ENCODE measurements at regions not wholly inside any gene's neighbourhood (a gene's known extent, or its start where the extent isn't known, plus 50 kb on each side); places are given as distances from the start of the nearest gene placed in this dataset.

- no peak overlapping the region for H3K4me3 ChIP-seq
- DNase-seq = no peak
- H3K27me3 ChIP-seq = no peaks in the 10 kb centered on the region
- no peaks in the 10 kb centered on the region for H3K36me3 ChIP-seq (ENCODE audit: low read depth, missing control alignments)
- no peaks in the 10 kb centered on the region for H3K4me1 ChIP-seq
- intact Hi-C loops (cut with DNase I; ENCODE audit: low total_unique reads) = no loop called here
- 82 to 86% methylated on average over 4 of the region's 4 CpGs for WGBS, 2 donors
- H3K27ac ChIP-seq = no peak overlapping the region
- no peak for TF ChIP-seq CTCF (IDR thresholded peaks at IDR 0.05)
- TF ChIP-seq POLR2A (IDR thresholded peaks at IDR 0.05) = no peak
- H3K9me3 ChIP-seq = no peaks in the 10 kb centered on the region
Observed at GRCh38 chr2:226575928-226576327, 223.7 kb downstream of the IRS1 start.

GRCh38 chr2:226573158-226573557 is 226.5 kb downstream of the IRS1 start:
- intact Hi-C loops (cut with DNase I; ENCODE audit: low total_unique reads) = no loop called here
- H3K4me3 ChIP-seq = no peak overlapping the region
- no peak for DNase-seq
- H3K36me3 ChIP-seq (ENCODE audit: low read depth, missing control alignments) = no peaks in the 10 kb centered on the region
- no peaks in the 10 kb centered on the region for H3K27me3 ChIP-seq
- no peaks in the 10 kb centered on the region for H3K9me3 ChIP-seq
- H3K27ac ChIP-seq = no peak overlapping the region
- H3K4me1 ChIP-seq = no peaks in the 10 kb centered on the region
- no peak for TF ChIP-seq POLR2A (IDR thresholded peaks at IDR 0.05)
- no peak for TF ChIP-seq CTCF (IDR thresholded peaks at IDR 0.05)

GRCh38 chr2:226564667-226565066 is 235.0 kb downstream of the IRS1 start:
- intact Hi-C loops (cut with DNase I; ENCODE audit: low total_unique reads) = no loop called here

GRCh38 chr2:226561962-226562361 is 237.7 kb downstream of the IRS1 start:
- TF ChIP-seq POLR2A (IDR thresholded peaks at IDR 0.05) (no peak), CTCF (IDR thresholded peaks at IDR 0.05) (no peak)
- intact Hi-C loops (cut with DNase I; ENCODE audit: low total_unique reads) = no loop called here
- no peak overlapping the region for H3K27ac ChIP-seq
- no peaks in the 10 kb centered on the region for H3K36me3 ChIP-seq (ENCODE audit: low read depth, missing control alignments)
- WGBS, 2 donors = 81 to 88% methylated on average over 1 of the region's 1 CpG
- H3K9me3 ChIP-seq = no peaks in the 10 kb centered on the region
- no peak for DNase-seq
- no peaks in the 10 kb centered on the region for H3K27me3 ChIP-seq
- no peak overlapping the region for H3K4me3 ChIP-seq
- no peaks in the 10 kb centered on the region for H3K4me1 ChIP-seq

More at GRCh38 chr2:226564667-226565066, 235.0 kb downstream of the IRS1 start:
- no peaks in the 10 kb centered on the region for H3K27me3 ChIP-seq
- no peaks in the 10 kb centered on the region for H3K4me1 ChIP-seq
- no peak overlapping the region for H3K27ac ChIP-seq
- H3K9me3 ChIP-seq = no peaks in the 10 kb centered on the region
- no peak for DNase-seq
- no peaks in the 10 kb centered on the region for H3K36me3 ChIP-seq (ENCODE audit: low read depth, missing control alignments)
- 75 to 84% methylated on average over 4 to 5 of the region's 5 CpGs for WGBS, 2 donors
- H3K4me3 ChIP-seq = no peak overlapping the region
- TF ChIP-seq POLR2A (IDR thresholded peaks at IDR 0.05) = no peak
- TF ChIP-seq CTCF (IDR thresholded peaks at IDR 0.05) = no peak

- Histone ChIP-seq H3K27me3 (no peaks in the 10 kb centered on the region), H3K4me3 (no peak overlapping the region), H3K36me3 (ENCODE audit: low read depth, missing control alignments) (no peaks in the 10 kb centered on the region), H3K9me3 (no peaks in the 10 kb centered on the region), H3K27ac (no peak overlapping the region), H3K4me1 (no peaks in the 10 kb centered on the region)
- DNase-seq = no peak
- 85 to 91% methylated on average over 2 of the region's 2 CpGs for WGBS, 2 donors
- intact Hi-C loops (cut with DNase I; ENCODE audit: low total_unique reads) = no loop called here
- TF ChIP-seq CTCF (IDR thresholded peaks at IDR 0.05) (no peak), POLR2A (IDR thresholded peaks at IDR 0.05) (no peak)
Observed at GRCh38 chr2:226560325-226560724, 239.3 kb downstream of the IRS1 start.

All from testis (tissue), 2 donors.